Thyroid gland (tissue), 4 donors: ENCODE measurements at regions not wholly inside any gene's neighbourhood (a gene's known extent, or its start where the extent isn't known, plus 50 kb on each side); places are given as distances from the start of the nearest gene placed in this dataset.

Source experiments
- CTCF ChIP-seq, 6 experiments: fragments of 200-600 bp in 3 of 6; fragments of 450-650 bp in 3 of 6; sonication (generic) in 3 of 6; IDR thresholded peaks; one replicate each; pipeline ENCODE4 v1.5.1; 2016 to 2019; ENCODE audit warnings: antibody characterized with exemption in 6 of 6, mild to moderate bottlenecking in 2 of 6, inconsistent platforms in 1 of 6, moderate library complexity in 1 of 6
- POLR2A ChIP-seq, 2 donors: fragments of 450-650 bp; IDR thresholded peaks; one replicate each; pipeline ENCODE4 v1.6.1; 2017; ENCODE audit warnings: antibody characterized with exemption in 2 of 2, mild to moderate bottlenecking in 2 of 2, moderate library complexity in 1 of 2

- no peak for TF ChIP-seq CTCF (IDR thresholded peaks at IDR 0.05)
- peak in 1 of 2 donors; percentile 43 for TF ChIP-seq POLR2A (IDR thresholded peaks at IDR 0.05)
Measured at GRCh38 chr6:7674291-7674690, 51.6 kb upstream of the BMP6 start.
